Neural crest cell (in vitro differentiated cells): ENCODE measurements at regions not wholly inside any gene's neighbourhood (a gene's known extent, or its start where the extent isn't known, plus 50 kb on each side); places are given as distances from the start of the nearest gene placed in this dataset.

Experiments
- DNase-seq: peaks from one replicate; pipeline ENCODE4 v3.0.0; 2021; ENCODE audit warnings: low read depth, mixed read lengths, low spot score
- H3K27ac Mint-ChIP-seq: one replicate; pipeline ENCODE4 v1.8.0; 2021; ENCODE audit warnings: mild to moderate bottlenecking, mixed read lengths; ENCODE audit not compliant: unreplicated experiment
- H3K27me3 Mint-ChIP-seq: 2 replicates; pipeline ENCODE4 v1.8.0; 2021; ENCODE audit warnings: low read depth, mild to moderate bottlenecking, mixed read lengths
- H3K36me3 Mint-ChIP-seq: 2 replicates; pipeline ENCODE4 v1.8.0; 2021; ENCODE audit warnings: low read depth, mild to moderate bottlenecking, mixed read lengths
- H3K4me1 Mint-ChIP-seq: 2 replicates; pipeline ENCODE4 v1.8.0; 2021; ENCODE audit warnings: mixed read lengths
- H3K4me3 Mint-ChIP-seq: one replicate; pipeline ENCODE4 v1.8.0; 2021; ENCODE audit warnings: mild to moderate bottlenecking, mixed read lengths
- H3K9me3 Mint-ChIP-seq: 2 replicates; pipeline ENCODE4 v1.8.0; 2021; ENCODE audit warnings: mixed read lengths
- TF ChIP-seq, protein P1 (sequence below): fragments of 200-600 bp; sonication (generic); conservative IDR thresholded peaks from 2 replicates; pipeline ENCODE4 v1.5.0; 2021; ENCODE audit warnings: antibody characterized with exemption, mild to moderate bottlenecking

DNA sequence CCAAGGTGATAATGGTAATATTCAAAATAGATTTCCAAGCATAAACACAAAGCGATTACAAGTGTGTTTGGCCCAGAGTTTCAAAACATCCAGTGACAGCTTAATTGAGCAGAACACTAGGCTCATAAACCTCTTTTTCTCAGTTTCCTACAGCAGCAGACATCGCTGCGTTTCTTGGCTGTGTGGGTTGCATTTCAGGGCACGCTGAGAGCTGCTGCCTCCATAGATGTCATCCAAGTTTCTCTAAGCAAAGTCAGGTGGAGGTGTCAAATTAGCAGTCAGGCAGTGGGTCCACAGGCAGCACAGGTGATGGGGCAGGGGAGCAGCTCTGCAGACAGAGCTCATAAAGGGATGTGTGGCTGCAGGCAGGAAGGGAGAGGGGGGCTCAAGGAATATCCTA lies 50.5 kb upstream of the COL13A1 start:
- H3K27ac Mint-ChIP-seq = no peak overlapping the region
- H3K36me3 Mint-ChIP-seq = no peaks in the 10 kb centered on the region

More for the DNA sequence above, 50.5 kb upstream of the COL13A1 start:
- H3K27me3 Mint-ChIP-seq = no peaks in the 10 kb centered on the region
- TF ChIP-seq, protein P1, sequence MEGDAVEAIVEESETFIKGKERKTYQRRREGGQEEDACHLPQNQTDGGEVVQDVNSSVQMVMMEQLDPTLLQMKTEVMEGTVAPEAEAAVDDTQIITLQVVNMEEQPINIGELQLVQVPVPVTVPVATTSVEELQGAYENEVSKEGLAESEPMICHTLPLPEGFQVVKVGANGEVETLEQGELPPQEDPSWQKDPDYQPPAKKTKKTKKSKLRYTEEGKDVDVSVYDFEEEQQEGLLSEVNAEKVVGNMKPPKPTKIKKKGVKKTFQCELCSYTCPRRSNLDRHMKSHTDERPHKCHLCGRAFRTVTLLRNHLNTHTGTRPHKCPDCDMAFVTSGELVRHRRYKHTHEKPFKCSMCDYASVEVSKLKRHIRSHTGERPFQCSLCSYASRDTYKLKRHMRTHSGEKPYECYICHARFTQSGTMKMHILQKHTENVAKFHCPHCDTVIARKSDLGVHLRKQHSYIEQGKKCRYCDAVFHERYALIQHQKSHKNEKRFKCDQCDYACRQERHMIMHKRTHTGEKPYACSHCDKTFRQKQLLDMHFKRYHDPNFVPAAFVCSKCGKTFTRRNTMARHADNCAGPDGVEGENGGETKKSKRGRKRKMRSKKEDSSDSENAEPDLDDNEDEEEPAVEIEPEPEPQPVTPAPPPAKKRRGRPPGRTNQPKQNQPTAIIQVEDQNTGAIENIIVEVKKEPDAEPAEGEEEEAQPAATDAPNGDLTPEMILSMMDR = no peak
- peaks cover 19% of the 10 kb centered on the region for H3K4me1 Mint-ChIP-seq
- no peaks in the 10 kb centered on the region for H3K9me3 Mint-ChIP-seq
- DNase-seq = no peak
- H3K4me3 Mint-ChIP-seq = no peak overlapping the region
